ENCODE measurements at regions not wholly inside any gene's neighbourhood (a gene's known extent, or its start where the extent isn't known, plus 50 kb on each side); places are given as distances from the start of the nearest gene placed in this dataset.

DNA sequence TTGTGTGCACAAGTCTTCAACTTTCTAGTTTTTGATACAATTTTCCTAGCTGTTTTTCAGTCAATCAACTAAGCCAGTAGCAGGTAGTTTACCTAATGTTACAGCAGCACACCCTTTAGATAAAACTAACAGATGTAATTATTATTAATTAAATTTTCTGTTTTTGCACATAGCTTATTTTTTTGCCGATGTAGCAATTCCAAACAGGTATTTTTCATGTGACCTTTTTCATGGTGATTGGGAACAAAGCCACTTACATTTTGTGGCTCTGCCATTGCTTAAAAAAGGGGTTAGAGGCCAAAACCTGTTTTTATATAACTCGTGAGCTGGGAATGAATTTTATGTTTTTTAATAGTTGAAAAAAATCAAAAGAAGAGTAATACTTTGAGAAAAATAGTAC, 724.5 kb downstream of the FAM181B start:
- TF ChIP-seq BHLHE40 (IDR thresholded peaks at IDR 0.05; ENCODE audit: borderline replicate concordance): no peak
- no peak for TF ChIP-seq FOXK2 (IDR thresholded peaks at IDR 0.05)
- TF ChIP-seq ZNF384 (IDR thresholded peaks at IDR 0.05): no peak
- no peak for TF ChIP-seq FOXM1 (IDR thresholded peaks at IDR 0.05; ENCODE audit: borderline replicate concordance)
- no peak for TF ChIP-seq HDGF (IDR thresholded peaks at IDR 0.05; ENCODE audit: borderline replicate concordance)
- no peak for TF ChIP-seq LEF1 (IDR thresholded peaks at IDR 0.05; ENCODE audit: borderline replicate concordance)
- TF ChIP-seq, protein P1, sequence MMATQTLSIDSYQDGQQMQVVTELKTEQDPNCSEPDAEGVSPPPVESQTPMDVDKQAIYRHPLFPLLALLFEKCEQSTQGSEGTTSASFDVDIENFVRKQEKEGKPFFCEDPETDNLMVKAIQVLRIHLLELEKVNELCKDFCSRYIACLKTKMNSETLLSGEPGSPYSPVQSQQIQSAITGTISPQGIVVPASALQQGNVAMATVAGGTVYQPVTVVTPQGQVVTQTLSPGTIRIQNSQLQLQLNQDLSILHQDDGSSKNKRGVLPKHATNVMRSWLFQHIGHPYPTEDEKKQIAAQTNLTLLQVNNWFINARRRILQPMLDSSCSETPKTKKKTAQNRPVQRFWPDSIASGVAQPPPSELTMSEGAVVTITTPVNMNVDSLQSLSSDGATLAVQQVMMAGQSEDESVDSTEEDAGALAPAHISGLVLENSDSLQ (IDR thresholded peaks at IDR 0.05): no peak
- no peak for TF ChIP-seq SUZ12 (IDR thresholded peaks at IDR 0.05)
- no peak for TF ChIP-seq TARDBP (IDR thresholded peaks at IDR 0.05)
- TF ChIP-seq L3MBTL2 (conservative IDR thresholded peaks at IDR 0.05): no peak
- TF ChIP-seq ARNT (IDR thresholded peaks at IDR 0.05): no peak
- TF ChIP-seq FOXA1 (IDR thresholded peaks at IDR 0.05): no peak
- TF ChIP-seq ELF4 (IDR thresholded peaks at IDR 0.05): no peak
- no peak for TF ChIP-seq NFRKB (IDR thresholded peaks at IDR 0.05)
- no peak for TF ChIP-seq SP1 (IDR thresholded peaks at IDR 0.05)
- TF ChIP-seq CTBP1 (IDR thresholded peaks at IDR 0.05; ENCODE audit: borderline replicate concordance): no peak
- ChIA-PET CTCF (no interaction called here), POLR2A (no interaction called here)
- DNase-seq (ENCODE audit: extremely low spot score): no peak

DNA sequence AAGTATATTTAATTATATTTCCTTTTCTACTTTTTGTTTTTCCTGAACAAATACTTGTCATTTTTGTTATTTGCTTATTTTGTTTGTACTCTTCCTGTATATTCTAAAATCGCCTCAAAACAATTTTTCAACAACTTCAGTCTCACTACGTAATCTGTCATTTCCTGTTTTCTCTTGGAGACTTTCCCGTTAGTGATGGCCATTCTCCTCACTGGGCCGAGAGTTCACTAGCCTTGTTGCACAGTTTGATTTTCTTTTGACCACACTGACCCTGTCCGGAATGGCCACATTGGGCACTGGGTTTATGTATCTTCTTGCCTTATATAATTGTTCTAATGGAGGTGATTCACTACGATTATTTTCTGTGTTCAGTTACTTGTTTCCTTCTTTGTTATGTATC, 726.1 kb downstream of the FAM181B start:
- CTCF ChIA-PET: no interaction called here

DNA sequence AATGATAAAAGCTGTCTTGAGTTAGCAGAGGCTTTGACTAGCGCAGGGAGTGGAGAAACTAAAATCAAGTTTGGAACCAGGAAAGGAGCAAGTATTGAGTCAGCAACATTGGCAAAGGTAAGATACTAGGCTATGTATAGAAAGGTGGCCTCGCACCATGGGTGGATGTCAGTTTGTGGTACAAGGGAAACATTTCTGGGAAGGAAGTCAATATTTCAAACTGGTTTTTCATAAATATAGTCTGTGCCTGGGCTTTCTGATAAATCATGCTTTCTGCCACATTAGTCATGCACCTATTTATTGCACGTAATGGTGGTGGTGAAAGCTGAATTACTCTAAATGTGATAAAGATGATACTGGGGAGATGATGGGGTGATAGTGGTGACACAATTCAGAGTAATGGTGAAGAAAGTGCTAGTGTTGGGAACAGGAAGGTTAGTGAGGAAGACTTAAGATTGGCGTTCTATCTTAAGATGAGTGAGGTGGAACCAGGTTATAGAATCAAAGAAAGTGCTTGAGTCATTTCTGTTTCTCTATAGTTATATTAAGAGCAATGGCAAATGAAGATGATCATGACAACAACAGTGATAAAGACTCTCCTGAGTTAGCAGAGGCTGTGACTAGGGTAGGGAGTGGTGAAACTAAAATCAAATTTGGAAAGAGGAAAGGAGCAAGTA, 729.0 kb downstream of the FAM181B start:
- ChIA-PET POLR2A (no interaction called here), CTCF (interaction anchor here (0.8 kb wide), 1 partner anchor 71 kb away, joined by 3 read pairs; no protein-coding TSS in a partner anchor)
- no peak for DNase-seq (ENCODE audit: extremely low spot score)
- TF ChIP-seq ARNT (IDR thresholded peaks at IDR 0.05) (no peak), SP1 (IDR thresholded peaks at IDR 0.05) (no peak), TARDBP (IDR thresholded peaks at IDR 0.05) (no peak)

More for the DNA sequence above, 726.1 kb downstream of the FAM181B start:
- POLR2A ChIA-PET: no interaction called here
- no peak for DNase-seq (ENCODE audit: extremely low spot score)
- no peak for TF ChIP-seq SP1 (IDR thresholded peaks at IDR 0.05)
- TF ChIP-seq ARNT (IDR thresholded peaks at IDR 0.05): no peak
- TF ChIP-seq ZNF384 (IDR thresholded peaks at IDR 0.05): no peak
- TF ChIP-seq TARDBP (IDR thresholded peaks at IDR 0.05): no peak
- TF ChIP-seq CTBP1 (IDR thresholded peaks at IDR 0.05; ENCODE audit: borderline replicate concordance): no peak
- TF ChIP-seq BHLHE40 (IDR thresholded peaks at IDR 0.05; ENCODE audit: borderline replicate concordance): no peak
- TF ChIP-seq L3MBTL2 (conservative IDR thresholded peaks at IDR 0.05): no peak
- no peak for TF ChIP-seq NFRKB (IDR thresholded peaks at IDR 0.05)
- TF ChIP-seq FOXK2 (IDR thresholded peaks at IDR 0.05): no peak
- TF ChIP-seq LEF1 (IDR thresholded peaks at IDR 0.05; ENCODE audit: borderline replicate concordance): no peak
- TF ChIP-seq FOXA1 (IDR thresholded peaks at IDR 0.05): no peak
- TF ChIP-seq HDGF (IDR thresholded peaks at IDR 0.05; ENCODE audit: borderline replicate concordance): no peak
- TF ChIP-seq, protein P1 (IDR thresholded peaks at IDR 0.05): no peak
- TF ChIP-seq FOXM1 (IDR thresholded peaks at IDR 0.05; ENCODE audit: borderline replicate concordance): no peak
- no peak for TF ChIP-seq ELF4 (IDR thresholded peaks at IDR 0.05)
- no peak for TF ChIP-seq SUZ12 (IDR thresholded peaks at IDR 0.05)

DNA sequence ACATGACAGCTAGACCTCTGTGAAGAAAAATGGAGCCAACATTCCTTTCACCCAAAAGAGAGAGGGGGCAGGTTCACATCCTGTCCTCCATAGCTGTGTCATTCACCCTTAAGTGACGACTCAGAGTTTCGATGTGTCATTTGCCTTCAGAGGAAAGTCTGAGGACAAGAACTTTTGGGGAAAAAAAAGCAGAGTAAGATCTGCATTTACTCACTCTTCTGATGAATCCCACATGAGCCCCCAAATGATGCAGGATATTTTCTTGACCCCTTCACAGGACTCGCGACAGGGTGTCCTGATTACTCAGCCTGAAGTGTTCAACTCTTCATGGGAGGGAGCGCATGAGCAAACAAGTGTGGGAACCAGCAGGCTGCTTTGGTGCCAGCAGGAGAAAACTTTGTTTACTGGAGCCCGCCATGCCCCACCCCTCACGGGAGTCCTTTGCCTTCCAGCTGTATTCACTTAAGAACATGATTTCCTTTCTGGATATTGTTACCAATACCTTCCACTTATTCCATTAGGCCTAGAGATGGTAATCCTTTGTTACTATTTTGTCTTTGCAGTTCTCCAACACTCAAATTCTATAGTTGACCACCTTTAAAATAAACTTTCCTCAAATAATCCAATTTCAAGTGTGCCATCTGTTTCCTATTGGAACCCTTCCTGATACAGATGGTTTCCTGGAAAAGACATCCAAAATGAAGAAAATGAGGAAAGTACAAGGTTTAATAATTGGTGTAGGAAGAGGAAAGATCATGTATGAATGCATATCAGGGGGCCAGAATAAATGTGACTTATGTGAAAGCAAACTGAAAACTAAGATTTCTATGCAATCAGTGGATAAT, 729.8 kb downstream of the FAM181B start:
- TF ChIP-seq, protein P1 (IDR thresholded peaks at IDR 0.05): no peak
- CTCF ChIA-PET: no interaction called here
- POLR2A ChIA-PET: no interaction called here
- no peak for DNase-seq (ENCODE audit: extremely low spot score)

DNA sequence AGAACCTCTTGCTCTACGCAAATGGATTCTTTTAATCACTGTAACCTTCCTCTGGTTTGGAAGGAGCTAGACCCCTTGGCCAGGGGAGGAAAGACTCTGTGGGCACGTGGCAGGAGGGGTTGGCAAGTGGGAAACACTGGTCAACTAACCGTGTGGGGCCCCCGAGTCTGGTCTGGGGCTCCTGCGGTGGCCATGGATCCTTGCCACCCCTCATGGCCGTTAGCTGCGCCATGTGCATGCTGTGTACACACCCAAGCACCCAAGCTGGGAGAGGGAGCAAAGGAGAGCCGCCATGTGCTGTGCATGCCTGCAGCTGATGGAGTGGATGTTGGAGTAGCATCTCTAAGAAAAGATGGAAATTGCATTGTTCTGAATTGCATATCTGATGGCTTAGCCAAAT, 730.6 kb downstream of the FAM181B start:
- DNase-seq (ENCODE audit: extremely low spot score): no peak
- TF ChIP-seq ELF4 (IDR thresholded peaks at IDR 0.05) (no peak), L3MBTL2 (conservative IDR thresholded peaks at IDR 0.05) (no peak), FOXM1 (IDR thresholded peaks at IDR 0.05; ENCODE audit: borderline replicate concordance) (no peak), SP1 (IDR thresholded peaks at IDR 0.05) (no peak), HDGF (IDR thresholded peaks at IDR 0.05; ENCODE audit: borderline replicate concordance) (no peak), LEF1 (IDR thresholded peaks at IDR 0.05; ENCODE audit: borderline replicate concordance) (no peak), CTBP1 (IDR thresholded peaks at IDR 0.05; ENCODE audit: borderline replicate concordance) (no peak), NFRKB (IDR thresholded peaks at IDR 0.05) (no peak), ARNT (IDR thresholded peaks at IDR 0.05) (no peak), BHLHE40 (IDR thresholded peaks at IDR 0.05; ENCODE audit: borderline replicate concordance) (no peak), ZNF384 (IDR thresholded peaks at IDR 0.05) (no peak), TARDBP (IDR thresholded peaks at IDR 0.05) (no peak), FOXA1 (IDR thresholded peaks at IDR 0.05) (no peak), SUZ12 (IDR thresholded peaks at IDR 0.05) (no peak), FOXK2 (IDR thresholded peaks at IDR 0.05) (no peak)
- TF ChIP-seq, protein P1 (IDR thresholded peaks at IDR 0.05): no peak
- ChIA-PET CTCF (no interaction called here), POLR2A (no interaction called here)
